GM19395 (cell line): ENCODE measurements at regions not wholly inside any gene's neighbourhood (a gene's known extent, or its start where the extent isn't known, plus 50 kb on each side); places are given as distances from the start of the nearest gene placed in this dataset.

Experiments
- ATAC-seq: cut with Tn5 transposase; IDR thresholded peaks from one replicate; pipeline ENCODE4 v1.9.1; 2021; ENCODE audit warnings: mild to moderate bottlenecking, moderate library complexity; ENCODE audit not compliant: unreplicated experiment

DNA sequence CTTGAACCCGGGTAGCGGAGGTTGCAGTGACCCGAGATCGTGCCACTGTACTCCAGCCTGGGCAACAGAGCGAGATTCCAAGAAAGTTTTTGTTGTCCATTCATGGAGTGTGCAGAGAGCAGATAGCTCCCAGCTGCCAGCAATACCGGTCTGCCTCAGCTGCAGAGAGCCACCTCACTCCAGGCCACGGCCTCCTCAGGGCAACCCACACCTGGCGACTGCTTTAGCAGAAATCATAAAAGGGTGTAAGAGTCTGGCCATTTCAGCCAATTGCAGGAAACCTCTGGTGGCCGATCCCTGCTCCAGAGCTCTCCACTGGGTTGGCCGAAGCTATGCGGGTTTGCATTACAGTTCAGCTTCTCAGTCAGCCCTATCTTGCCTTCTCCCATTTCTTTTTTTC, 227.4 kb upstream of the BCOR start:
- no peak for ATAC-seq

DNA sequence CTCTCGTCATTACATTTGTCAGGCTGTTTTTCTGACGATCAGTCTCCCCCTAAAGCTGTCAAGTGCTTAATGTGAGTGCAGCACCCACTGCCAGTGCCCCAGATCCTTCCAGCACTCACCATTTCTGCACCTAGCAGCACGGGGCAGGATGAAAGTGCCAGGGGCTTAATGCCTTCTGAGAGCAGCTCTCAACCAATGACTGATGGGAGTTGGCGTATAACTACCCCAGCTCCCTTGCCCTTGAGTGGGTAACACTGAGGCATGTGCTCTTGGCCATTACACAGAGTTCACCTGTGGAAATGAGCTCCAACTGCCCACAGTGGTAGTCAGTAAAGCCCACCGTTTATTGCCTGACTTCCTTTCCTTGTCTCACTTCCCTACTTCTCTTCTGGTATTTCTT, 226.2 kb upstream of the BCOR start:
- no peak for ATAC-seq

GRCh38 chrX:40320819-40321218, 223.1 kb upstream of the BCOR start:
- ATAC-seq, result no peak

DNA sequence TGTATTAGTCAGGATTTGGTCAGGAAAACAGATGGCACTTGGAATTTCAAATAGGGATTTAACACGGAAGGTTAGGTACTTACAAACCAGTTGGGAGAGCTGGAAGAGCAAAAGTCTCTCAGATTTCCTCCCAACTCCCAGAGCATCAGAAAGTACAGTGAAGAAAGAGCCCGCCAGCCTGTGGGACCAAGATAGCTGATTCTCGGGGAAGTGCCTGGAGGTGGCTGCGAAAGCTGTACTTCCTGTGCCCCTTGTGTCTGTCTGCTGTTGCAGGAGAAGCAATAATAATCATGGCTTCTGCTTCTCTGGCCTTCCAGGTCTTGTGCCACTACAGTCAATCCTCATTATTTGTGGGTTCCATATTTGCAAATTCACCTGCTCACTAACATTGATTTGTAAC, 221.0 kb upstream of the BCOR start:
- ATAC-seq, result no peak

GRCh38 chrX:40318076-40318475, 220.3 kb upstream of the BCOR start:
- ATAC-seq, result no peak

GRCh38 chrX:40316502-40316901, 218.7 kb upstream of the BCOR start:
- no peak for ATAC-seq

DNA sequence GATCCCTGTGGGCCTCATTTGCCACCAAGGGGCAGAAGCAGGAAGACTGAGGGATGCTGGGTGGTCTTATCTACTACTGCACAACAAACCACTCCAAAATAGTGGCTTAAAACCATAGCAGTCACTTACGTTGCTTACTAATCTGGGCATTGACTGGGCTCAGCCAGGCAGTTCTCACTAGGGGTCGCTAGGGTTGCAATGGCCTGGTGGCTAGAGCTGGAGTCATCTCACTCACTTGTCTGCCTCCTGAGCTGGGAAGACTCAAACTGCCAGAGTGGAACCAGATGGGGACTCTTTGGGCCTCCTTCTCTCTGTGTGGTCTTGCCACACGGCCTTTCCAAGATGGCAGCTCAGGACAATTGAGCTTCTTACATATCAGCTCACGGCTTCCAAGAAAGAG, 216.3 kb upstream of the BCOR start:
- ATAC-seq, result no peak

DNA sequence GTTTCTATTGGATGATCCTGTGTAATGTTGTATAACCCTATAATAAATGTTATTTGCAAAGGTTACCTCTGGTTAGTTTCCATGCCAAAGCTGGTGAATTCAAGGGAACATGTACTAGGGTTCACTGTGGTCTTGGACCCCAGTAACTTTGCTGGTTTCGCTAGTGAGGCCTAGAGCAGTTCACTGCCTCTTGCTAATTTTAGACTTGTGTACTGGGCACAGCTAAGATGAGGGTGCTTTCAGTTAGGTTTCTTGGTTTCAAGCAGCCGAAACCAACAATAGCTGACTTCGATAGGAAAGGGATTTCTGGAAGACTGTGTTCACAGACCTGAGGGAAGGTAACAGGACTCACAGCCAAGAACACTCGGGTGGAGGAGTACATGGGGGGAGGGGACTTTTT, 215.5 kb upstream of the BCOR start:
- ATAC-seq, result no peak

GRCh38 chrX:40310447-40310846, 212.7 kb upstream of the BCOR start:
- ATAC-seq, result no peak

- ATAC-seq, result no peak
These were observed 212.3 kb upstream of the BCOR start for GRCh38 chrX:40310016-40310415.

- no peak for ATAC-seq
These were observed 210.1 kb upstream of the BCOR start for GRCh38 chrX:40307871-40308270.

- ATAC-seq, result no peak
These were observed 206.4 kb upstream of the BCOR start for GRCh38 chrX:40304115-40304514.

DNA sequence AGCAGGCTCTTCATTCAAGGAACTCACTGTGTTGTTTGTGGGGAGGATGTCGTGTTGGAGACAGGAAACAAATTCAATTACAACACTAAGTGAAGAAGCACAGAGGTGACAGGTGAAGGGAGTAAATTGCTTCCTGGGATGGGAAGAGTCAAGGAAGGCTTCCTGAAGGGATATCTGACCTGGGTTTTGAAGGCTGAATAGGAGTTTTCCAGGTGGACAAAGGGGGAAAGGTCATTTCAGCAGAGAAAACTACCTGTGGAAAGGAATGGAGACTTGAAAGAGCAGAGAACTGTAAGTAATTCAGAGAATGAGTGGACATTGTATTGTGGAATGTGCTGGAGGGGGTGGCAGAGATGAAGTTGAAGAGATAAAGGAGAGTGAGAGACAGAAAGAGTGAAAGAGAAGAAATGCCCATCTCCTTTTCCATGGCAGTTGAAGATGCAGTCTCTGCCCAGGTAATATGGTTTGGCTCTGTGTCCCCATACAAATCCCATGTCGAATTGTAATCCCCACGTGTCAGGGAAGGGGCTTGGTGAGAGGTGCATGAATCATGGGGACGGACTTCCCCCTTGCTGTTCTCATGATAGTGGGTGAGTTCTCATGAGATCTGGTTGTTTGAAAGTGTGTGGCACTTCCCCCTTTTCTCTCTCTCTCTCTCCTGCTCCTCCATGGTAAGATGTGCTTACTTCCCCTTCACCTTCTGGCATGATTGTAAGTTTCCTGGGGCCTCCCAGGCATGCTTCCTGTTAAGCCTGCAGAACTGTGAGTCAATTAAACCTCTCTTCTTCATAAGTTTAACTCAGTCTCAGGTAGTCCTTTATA, 205.7 kb upstream of the BCOR start:
- no peak for ATAC-seq

DNA sequence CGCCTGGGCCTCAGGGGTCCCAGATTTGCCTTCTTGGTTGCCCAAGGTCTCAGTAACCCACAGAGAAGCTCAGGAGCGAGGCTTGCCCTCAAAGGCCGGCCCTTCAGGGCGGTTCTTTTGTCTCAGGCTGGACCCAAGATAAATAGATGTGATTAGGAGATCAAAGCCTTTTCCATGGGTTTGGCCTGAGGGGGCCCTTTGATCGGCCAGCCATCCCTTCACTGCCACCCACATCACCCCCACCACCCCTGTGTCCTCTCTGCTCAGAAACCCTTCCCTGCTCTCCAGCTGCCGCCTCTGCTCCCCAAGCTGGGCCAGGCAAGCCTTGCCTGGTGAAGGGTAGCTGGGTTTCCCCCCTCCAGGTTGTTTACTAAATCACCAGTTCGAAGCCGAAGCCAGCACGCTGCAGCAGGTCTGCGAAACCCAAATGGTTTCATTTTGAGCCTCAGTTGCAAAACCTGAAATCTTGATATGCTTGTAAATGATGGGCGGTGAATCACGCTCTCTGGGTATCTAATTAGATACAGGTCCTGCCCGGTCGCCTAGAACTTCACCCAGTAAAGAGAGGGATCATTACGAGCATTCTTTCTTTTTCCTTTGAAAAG, 202.6 kb upstream of the BCOR start:
- ATAC-seq, result no peak

GRCh38 chrX:40299641-40300046, 201.9 kb upstream of the BCOR start:
- ATAC-seq, result no peak

DNA sequence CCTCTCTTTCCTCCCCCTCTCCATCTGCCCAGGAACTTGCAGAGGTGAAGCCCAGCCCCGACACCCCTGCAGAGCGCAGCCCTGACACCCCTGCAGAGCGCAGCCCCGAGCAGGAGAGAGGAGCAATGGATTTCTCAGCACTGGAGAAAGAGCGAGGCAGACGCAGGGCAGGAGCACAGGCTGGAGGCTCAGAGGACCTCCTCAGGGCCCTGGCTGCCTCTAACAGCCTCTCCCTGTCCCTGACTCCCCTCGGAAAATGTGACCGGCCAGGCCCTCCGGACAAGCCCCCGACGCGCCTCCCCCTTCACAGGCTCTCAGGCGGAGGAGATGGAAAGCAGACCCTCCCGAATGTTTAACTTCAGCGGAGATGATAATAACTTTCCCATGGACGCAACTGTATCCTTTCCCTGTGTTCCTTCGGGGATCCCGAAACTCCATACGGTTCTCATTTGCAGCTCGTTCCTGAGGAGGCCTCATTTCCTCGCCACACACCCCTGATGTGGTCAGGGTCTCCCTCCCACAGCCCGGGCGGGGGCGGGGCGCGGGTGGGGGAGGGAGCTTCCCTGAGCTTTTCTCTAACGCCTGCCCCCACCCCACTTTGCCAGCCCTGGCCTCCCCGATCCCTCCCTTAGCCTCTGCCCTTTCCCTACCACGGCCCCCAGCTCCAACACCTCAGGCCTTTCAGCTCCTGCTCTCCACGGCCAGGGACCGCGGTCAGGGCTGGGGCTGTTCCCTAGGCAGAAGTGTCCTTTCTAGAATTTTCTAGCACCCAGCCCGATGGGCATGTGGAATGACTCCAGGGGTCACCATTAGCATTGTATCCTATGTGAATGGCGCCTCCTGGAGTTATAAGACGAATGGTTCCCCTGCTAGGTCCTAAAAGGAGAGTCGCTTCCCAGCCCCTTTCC, 201.1 kb upstream of the BCOR start:
- no peak for ATAC-seq

GRCh38 chrX:40298069-40298468, 200.3 kb upstream of the BCOR start:
- ATAC-seq, result no peak

GRCh38 chrX:40291553-40291952, 193.8 kb upstream of the BCOR start:
- ATAC-seq, result no peak

DNA sequence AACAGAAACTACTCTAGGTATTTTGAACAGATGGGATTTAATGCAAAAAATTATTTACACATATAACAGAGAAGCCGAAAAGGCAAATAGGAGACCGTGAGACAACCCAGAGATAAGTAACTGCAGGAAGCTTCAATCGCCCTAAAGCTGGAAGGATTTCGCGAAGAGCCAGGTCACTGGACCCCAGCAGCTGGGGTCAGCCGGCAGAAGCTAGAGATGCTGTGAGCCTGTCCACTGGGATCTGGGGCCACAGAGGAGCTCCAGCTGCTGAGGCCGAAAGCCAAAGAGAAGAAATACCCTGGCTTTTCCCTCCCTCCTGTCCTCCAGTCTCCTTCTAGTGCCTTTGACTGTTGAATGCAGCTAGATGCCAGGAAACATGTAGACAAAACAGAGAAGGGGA, 192.8 kb upstream of the BCOR start:
- no peak for ATAC-seq

DNA sequence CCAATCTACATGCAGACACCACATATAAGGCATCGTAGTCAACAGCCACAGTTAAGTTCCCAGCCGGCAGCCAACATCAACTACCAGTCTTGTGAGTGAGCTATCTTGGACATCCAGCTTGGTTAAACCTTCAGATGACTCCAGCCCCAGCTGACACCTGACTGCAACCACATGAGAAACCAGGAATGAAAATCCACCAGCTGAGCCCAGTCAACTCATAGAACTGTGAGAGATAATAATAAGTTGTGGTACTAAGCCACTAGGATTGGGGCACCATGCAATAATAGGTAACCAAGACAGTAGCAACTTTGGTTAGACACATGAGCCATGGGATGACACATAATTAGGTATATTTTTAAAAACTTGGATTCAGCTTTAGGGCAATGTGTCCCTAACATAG, 188.1 kb upstream of the BCOR start:
- no peak for ATAC-seq

DNA sequence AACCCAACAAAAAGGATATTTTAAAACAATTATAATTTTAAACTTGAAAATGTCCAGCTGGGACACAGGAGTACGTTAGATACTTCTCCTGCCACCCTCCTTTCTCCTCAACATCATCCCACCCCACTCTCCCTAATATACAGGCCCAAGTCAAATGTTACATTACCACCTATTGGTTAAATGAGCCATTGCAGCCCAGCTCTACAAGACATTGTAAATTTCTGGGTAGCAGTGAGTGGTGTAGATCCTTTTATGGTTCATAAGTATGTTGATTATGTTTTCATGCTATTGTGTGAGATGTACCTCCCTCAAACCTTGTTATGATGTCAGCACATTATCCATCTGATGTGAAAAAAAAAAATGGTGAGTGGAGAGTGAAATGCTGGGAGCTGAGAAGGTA, 187.1 kb upstream of the BCOR start:
- ATAC-seq, result no peak

- no peak for ATAC-seq
These were observed 186.2 kb upstream of the BCOR start for GRCh38 chrX:40283981-40284380.
